ENCODE measurements at regions not wholly inside any gene's neighbourhood (a gene's known extent, or its start where the extent isn't known, plus 50 kb on each side); places are given as distances from the start of the nearest gene placed in this dataset.

DNA sequence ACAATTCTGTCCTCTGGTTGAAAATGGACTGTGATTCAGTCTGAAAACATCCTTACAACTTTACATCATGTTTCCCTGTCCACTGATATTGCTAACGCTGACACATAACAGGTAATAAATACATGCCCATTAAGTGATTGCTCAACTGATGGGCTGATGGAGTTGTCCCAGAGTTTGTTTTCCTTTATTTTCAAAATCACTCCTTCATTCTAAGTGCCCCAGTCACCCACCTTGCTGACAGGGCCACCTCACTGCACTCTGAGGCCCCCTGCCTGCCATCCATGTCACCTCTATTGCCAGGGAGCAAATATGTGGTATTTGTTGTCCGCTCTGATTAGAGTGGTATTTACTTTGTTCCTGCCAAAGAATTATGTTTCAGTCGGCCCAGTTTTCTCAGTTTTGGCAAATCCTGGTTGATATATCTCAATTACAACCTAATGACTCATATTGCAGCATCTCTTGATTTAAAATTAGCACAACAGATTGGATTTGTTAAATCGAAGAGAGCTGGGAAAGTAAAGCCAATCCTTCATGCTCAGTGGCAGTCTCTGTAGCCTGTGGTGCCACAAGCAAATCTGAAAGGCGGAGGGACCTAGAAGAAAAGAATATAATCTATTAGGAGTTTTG, 105.1 kb downstream of the RDH14 start:
- TF ChIP-seq ARNT (IDR thresholded peaks at IDR 0.05) (no peak), ZNF384 (IDR thresholded peaks at IDR 0.05) (no peak), FOXA1 (IDR thresholded peaks at IDR 0.05) (no peak), FOXK2 (IDR thresholded peaks at IDR 0.05) (no peak), ELF4 (IDR thresholded peaks at IDR 0.05) (no peak), HDGF (IDR thresholded peaks at IDR 0.05; ENCODE audit: borderline replicate concordance) (no peak)
